ENCODE measurements at regions not wholly inside any gene's neighbourhood (a gene's known extent, or its start where the extent isn't known, plus 50 kb on each side); places are given as distances from the start of the nearest gene placed in this dataset.

GRCh38 chr4:186775902-186776301 is 52.2 kb upstream of the FAT1 start:
- no peak overlapping the region for H3K4me3 ChIP-seq (ENCODE audit: low read depth, low read length)
- no peak for TF ChIP-seq CTCF (IDR thresholded peaks at IDR 0.05; ENCODE audit: insufficient read depth, low read length)
- no peak for DNase-seq (ENCODE audit: low read depth)

GRCh38 chr4:186778134-186778533 is 54.5 kb upstream of the FAT1 start:
- TF ChIP-seq CTCF (IDR thresholded peaks at IDR 0.05; ENCODE audit: insufficient read depth, low read length), result no peak
- no peak overlapping the region for H3K4me3 ChIP-seq (ENCODE audit: low read depth, low read length)
- no peak for DNase-seq (ENCODE audit: low read depth)

GRCh38 chr4:186780291-186781031 is 56.8 kb upstream of the FAT1 start:
- TF ChIP-seq CTCF (IDR thresholded peaks at IDR 0.05; ENCODE audit: insufficient read depth, low read length), result no peak
- no peak overlapping the region for H3K4me3 ChIP-seq (ENCODE audit: low read depth, low read length)
- no peak for DNase-seq (ENCODE audit: low read depth)

- H3K4me3 ChIP-seq (ENCODE audit: low read depth, low read length), result no peak overlapping the region
- DNase-seq (ENCODE audit: low read depth), result no peak
These were observed 57.6 kb upstream of the FAT1 start for GRCh38 chr4:186781032-186781917.

GRCh38 chr4:186782302-186782701 is 58.6 kb upstream of the FAT1 start:
- DNase-seq (ENCODE audit: low read depth), result no peak
- TF ChIP-seq CTCF (IDR thresholded peaks at IDR 0.05; ENCODE audit: insufficient read depth, low read length), result no peak
- no peak overlapping the region for H3K4me3 ChIP-seq (ENCODE audit: low read depth, low read length)

More at GRCh38 chr4:186781032-186781917, 57.6 kb upstream of the FAT1 start:
- TF ChIP-seq CTCF (IDR thresholded peaks at IDR 0.05; ENCODE audit: insufficient read depth, low read length), result no peak

DNA sequence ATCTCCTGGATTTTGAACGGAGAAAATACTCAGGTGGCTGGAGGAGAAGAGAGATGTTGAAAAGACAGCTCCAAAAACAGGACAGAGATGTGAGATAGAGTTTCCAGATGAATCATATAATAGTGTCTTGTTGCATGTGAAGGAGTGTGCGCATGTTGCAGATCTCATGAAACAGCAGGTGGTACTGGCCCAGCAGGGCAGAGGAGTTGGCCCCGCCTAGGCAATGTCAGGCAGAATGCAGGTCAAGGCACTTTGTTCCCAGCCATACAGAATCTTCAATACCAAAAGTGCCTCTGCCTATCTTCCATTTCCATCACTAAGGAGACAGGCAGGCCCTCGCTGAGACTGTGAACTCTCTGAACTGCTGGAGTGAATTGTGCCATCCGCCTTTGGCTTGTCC is 63.9 kb upstream of the FAT1 start:
- DNase-seq (ENCODE audit: low read depth), result no peak
- TF ChIP-seq CTCF (IDR thresholded peaks at IDR 0.05; ENCODE audit: insufficient read depth, low read length), result no peak

More for the DNA sequence above, 63.9 kb upstream of the FAT1 start:
- H3K4me3 ChIP-seq (ENCODE audit: low read depth, low read length), result no peak overlapping the region
